GM12878 (cell line): ENCODE measurements at regions not wholly inside any gene's neighbourhood (a gene's known extent, or its start where the extent isn't known, plus 50 kb on each side); places are given as distances from the start of the nearest gene placed in this dataset.

Source experiments
- ATAC-seq: fragments of 200-7000 bp; cut with Tn5 transposase; 3 replicates; pipeline ENCODE4 v1.9.1; 2020; ENCODE audit warnings: mild to moderate bottlenecking, moderate library complexity
- BruUV-seq: library from RNA; stranded (reverse); fragments of 400-500 nt; replicated peaks from 2 replicates; lab custom pipeline; 2021; lab: Mats Ljungman, UMichigan
- CTCF ChIA-PET: fragments of 300-600 bp; sonication (Branson Sonifier 250); formaldehyde crosslinking; extraction: SDS; loops from one replicate; lab custom pipeline; 2021; ENCODE audit warnings: inconsistent platforms; lab: Yijun Ruan, JAX
- POLR2A ChIA-PET: fragments of 350-600 bp; formaldehyde crosslinking; extraction: SDS; loops from one replicate; lab custom pipeline; 2021; ENCODE audit warnings: inconsistent platforms; lab: Charles Lee
- RAD21 ChIA-PET: fragments of 300-600 bp; sonication (Branson Sonifier 250); formaldehyde crosslinking; loops from one replicate; lab custom pipeline; 2023; ENCODE audit warnings: antibody characterized with exemption; ENCODE audit not compliant: unreplicated experiment; lab: Charles Lee
- SMC1A ChIA-PET: fragments of 300-600 bp; sonication (Branson Sonifier 250); formaldehyde crosslinking; loops from one replicate; lab custom pipeline; 2023; ENCODE audit not compliant: unreplicated experiment, uncharacterized antibody; lab: Charles Lee
- DNase-seq: peaks from one replicate; pipeline ENCODE4 v3.0.0-alpha.2; 2011; ENCODE audit warnings: low read depth, low spot score
- FAIRE-seq: peaks from 3 replicates; lab custom pipeline; 2011; peaks lifted over from hg19 to GRCh38; lab: Jason Lieb, UNC
- H2AFZ ChIP-seq: 2 replicates; pipeline ENCODE4 v1.6.0; 2011; ENCODE audit warnings: low read depth, low read length, control low read depth; ENCODE audit not compliant: control insufficient read depth
- H3K27ac ChIP-seq: 2 replicates; pipeline ENCODE4 v1.5.1; 2011; ENCODE audit warnings: control low read depth; ENCODE audit not compliant: control insufficient read depth, insufficient read depth
- H3K27me3 ChIP-seq, 2 experiments: replicated peaks in 1 of 2; 2 replicates each; pipeline versions ENCODE4 v1.6.0 to v1.6.1; 2011; ENCODE audit warnings: low read length in 1 of 2; ENCODE audit not compliant: control insufficient read depth in 2 of 2, insufficient read depth in 2 of 2
- H3K36me3 ChIP-seq, 2 experiments: 2 replicates each; pipeline ENCODE4 v1.5.1; 2011; ENCODE audit warnings: low read length in 1 of 2; ENCODE audit not compliant: control insufficient read depth in 2 of 2, insufficient read depth in 2 of 2
- H3K4me1 ChIP-seq: 2 replicates; pipeline ENCODE4 v1.6.1; 2011; ENCODE audit warnings: mild to moderate bottlenecking, low read length, moderate library complexity, mixed read lengths; ENCODE audit not compliant: control insufficient read depth, insufficient read depth
- H3K4me2 ChIP-seq: 2 replicates; pipeline ENCODE4 v1.6.0; 2011; ENCODE audit warnings: control low read depth; ENCODE audit not compliant: control insufficient read depth, insufficient read depth
- H3K4me3 ChIP-seq: fragments of 200-600 bp; sonication (generic); 2 replicates; pipeline ENCODE4 v1.5.1; 2016
- H3K79me2 ChIP-seq: 2 replicates; pipeline ENCODE4 v1.6.0; 2011; ENCODE audit warnings: low read length; ENCODE audit not compliant: control insufficient read depth, insufficient read depth
- H3K9ac ChIP-seq: 2 replicates; pipeline ENCODE4 v1.8.0; 2011; ENCODE audit warnings: low read length, control low read depth, mixed read lengths; ENCODE audit not compliant: control insufficient read depth, insufficient read depth
- H3K9me3 ChIP-seq: replicated peaks from 3 replicates; pipeline ENCODE4 v1.5.1; 2011; ENCODE audit warnings: mild to moderate bottlenecking, low read length; ENCODE audit not compliant: control insufficient read depth, insufficient read depth
- H4K20me1 ChIP-seq: 2 replicates; pipeline ENCODE4 v1.6.0; 2011; ENCODE audit not compliant: control insufficient read depth, insufficient read depth
- CBX3 ChIP-seq: fragments of 200-600 bp; sonication (generic); IDR thresholded peaks from 2 replicates; pipeline ENCODE4 v1.6.1; 2016; ENCODE audit warnings: low read depth, borderline replicate concordance
- CHD1 ChIP-seq: IDR thresholded peaks from 2 replicates; pipeline ENCODE4 v1.6.1; 2012; ENCODE audit warnings: low read depth, low read length, improper control_type of control experiment
- JUNB ChIP-seq: IDR thresholded peaks from 2 replicates; pipeline ENCODE4 v1.6.1; 2016; ENCODE audit warnings: antibody characterized with exemption, mild to moderate bottlenecking
- MYC ChIP-seq: IDR thresholded peaks from 2 replicates; pipeline ENCODE4 v1.6.1; 2011; ENCODE audit warnings: mild to moderate bottlenecking, low read length, moderate library complexity, inconsistent platforms; ENCODE audit not compliant: insufficient read depth, insufficient replicate concordance, insufficient read length, severe bottlenecking
- SIN3A ChIP-seq: IDR thresholded peaks from 2 replicates; pipeline ENCODE4 v1.6.1; 2012; ENCODE audit warnings: low read depth, low read length, improper control_type of control experiment
- STAT3 ChIP-seq: IDR thresholded peaks from 2 replicates; pipeline ENCODE4 v1.6.1; 2011; ENCODE audit warnings: low read depth, low read length, improper control_type of control experiment
- WGBS: methylation state at CpG from one replicate; pipeline ENCODE4 v1.1.6; 2016; ENCODE audit warnings: low lambda C conversion rate; ENCODE audit not compliant: insufficient replicate concordance, insufficient coverage; ENCODE audit errors: missing lambda C conversion rate; 5-methylcytosine and 5-hydroxymethylcytosine counted together
- in situ Hi-C: fragments of 300-500 bp; cut with MboI; formaldehyde crosslinking; loops from 9 replicates; pipeline ENCODE4 v1.14.3; 2018; ENCODE audit warnings: mixed read lengths
- intact Hi-C: fragments of 100-400 bp; cut with micrococcal nuclease; formaldehyde crosslinking; loops from one replicate; pipeline ENCODE4 v1.14.2; 2022; ENCODE audit not compliant: unreplicated experiment
- TF ChIP-seq, protein P1 (sequence below): IDR thresholded peaks from 2 replicates; pipeline ENCODE4 v1.6.1; 2012; ENCODE audit warnings: low read depth, low read length, improper control_type of control experiment
- TF ChIP-seq, protein P2 (sequence below): fragments of 450-650 bp; IDR thresholded peaks from 2 replicates; pipeline ENCODE4 v1.6.1; 2017; ENCODE audit warnings: mild to moderate bottlenecking, moderate library complexity
- TF ChIP-seq, protein P3 (sequence below): fragments of 450-650 bp; IDR thresholded peaks from 2 replicates; pipeline ENCODE4 v1.6.1; 2017; ENCODE audit warnings: mild to moderate bottlenecking

DNA sequence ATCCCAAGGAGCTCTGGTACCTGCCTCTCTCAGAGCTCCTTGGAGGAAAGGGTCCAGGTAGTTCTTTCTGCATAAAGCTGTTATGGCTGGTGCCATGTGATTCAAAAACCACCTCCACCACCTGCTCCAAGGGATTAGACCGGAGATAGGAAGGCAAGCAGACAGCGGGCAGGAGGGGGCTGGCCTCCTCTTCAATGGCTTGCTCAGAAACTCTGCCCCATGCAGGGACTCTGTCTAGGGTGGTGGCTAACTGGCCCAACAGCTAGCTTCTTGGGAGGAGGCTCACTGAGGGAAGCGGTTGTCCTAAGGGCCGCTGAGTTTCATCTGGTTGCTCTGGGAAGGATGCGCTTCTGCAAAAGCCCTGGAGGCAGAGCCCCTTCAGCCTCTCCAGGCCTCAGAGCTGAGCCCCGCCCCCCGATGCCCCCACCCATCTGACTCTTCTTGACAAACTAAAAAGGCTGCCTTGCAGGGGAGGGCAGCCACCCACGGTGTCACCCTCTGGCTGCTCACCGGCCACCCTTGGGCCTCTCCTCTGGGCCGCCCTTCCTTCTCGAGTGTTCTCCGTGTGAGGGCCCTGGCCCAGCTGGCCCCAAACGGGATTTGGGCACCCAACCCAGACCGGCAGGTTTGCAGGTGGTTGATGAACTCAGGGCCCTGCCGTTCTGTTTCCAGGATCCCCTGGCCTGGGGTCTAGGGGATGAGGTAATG, 90.2 kb downstream of the MCFD2 start:
- no peaks in the 10 kb centered on the region for H3K4me1 ChIP-seq
- ATAC-seq = no peak
- BruUV-seq = no TSS peak
- RAD21 ChIA-PET = no interaction called here
- H4K20me1 ChIP-seq = no peaks in the 10 kb centered on the region
- in situ Hi-C loops (no loop called here), intact Hi-C loops (no loop called here)
- FAIRE-seq = no peak
- H3K9ac ChIP-seq = no peak overlapping the region
- H3K4me3 ChIP-seq = no peak overlapping the region
- CTCF ChIA-PET = interaction anchor here (0.8 kb wide), 1 partner anchor 66 kb away, joined by 5 read pairs; no protein-coding TSS in a partner anchor
- DNase-seq = no peak
- no peak overlapping the region for H3K4me2 ChIP-seq
- H3K79me2 ChIP-seq = no peaks in the 10 kb centered on the region
- no peak overlapping the region for H2AFZ ChIP-seq
- SMC1A ChIA-PET = no interaction called here
- POLR2A ChIA-PET = no interaction called here
- no peak for TF ChIP-seq JUNB
- TF ChIP-seq, protein P1, sequence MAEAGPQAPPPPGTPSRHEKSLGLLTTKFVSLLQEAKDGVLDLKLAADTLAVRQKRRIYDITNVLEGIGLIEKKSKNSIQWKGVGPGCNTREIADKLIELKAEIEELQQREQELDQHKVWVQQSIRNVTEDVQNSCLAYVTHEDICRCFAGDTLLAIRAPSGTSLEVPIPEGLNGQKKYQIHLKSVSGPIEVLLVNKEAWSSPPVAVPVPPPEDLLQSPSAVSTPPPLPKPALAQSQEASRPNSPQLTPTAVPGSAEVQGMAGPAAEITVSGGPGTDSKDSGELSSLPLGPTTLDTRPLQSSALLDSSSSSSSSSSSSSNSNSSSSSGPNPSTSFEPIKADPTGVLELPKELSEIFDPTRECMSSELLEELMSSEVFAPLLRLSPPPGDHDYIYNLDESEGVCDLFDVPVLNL = no peak
- TF ChIP-seq CBX3 = no peak
- TF ChIP-seq, all 136 proteins: peak for 0
- H3K27ac ChIP-seq = no peak overlapping the region
- H3K36me3 ChIP-seq = no peaks in the 10 kb centered on the region
- 43% methylated on average over 15 of the region's 15 CpGs for WGBS
- H3K27me3 ChIP-seq = peaks cover 3 to 7% of the 10 kb centered on the region in 2 experiments; a peak in 3 of 4 replicates
- no peaks in the 10 kb centered on the region for H3K9me3 ChIP-seq

DNA sequence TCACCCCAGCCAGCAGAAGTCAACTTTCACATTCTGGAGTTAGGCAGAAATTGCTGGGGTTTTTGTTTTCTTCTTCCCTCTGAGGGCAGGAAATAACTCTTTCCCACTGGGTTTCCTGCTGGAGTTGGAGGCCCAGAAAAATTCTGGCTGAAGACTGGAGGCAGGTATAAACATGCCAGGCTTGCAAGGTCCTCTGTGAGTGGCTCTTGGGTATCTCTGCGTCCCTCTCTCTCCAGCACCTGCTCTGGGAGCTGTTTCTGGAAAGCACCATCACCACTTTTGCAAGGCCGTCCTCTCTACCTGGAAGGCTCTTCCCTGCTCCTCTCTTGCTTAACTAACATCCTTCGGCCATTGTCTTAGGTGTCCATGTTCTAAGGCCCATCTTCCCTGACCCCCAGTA, 91.0 kb downstream of the MCFD2 start:
- Histone ChIP-seq H2AFZ (no peak overlapping the region), H3K4me2 (no peak overlapping the region), H3K36me3 (no peaks in the 10 kb centered on the region), H3K27ac (no peak overlapping the region), H3K27me3 (peaks cover 3 to 7% of the 10 kb centered on the region in 2 experiments; a peak in 3 of 4 replicates), H3K9me3 (no peaks in the 10 kb centered on the region), H4K20me1 (no peaks in the 10 kb centered on the region), H3K9ac (no peak overlapping the region), H3K79me2 (no peaks in the 10 kb centered on the region), H3K4me1 (no peaks in the 10 kb centered on the region), H3K4me3 (no peak overlapping the region)
- intact Hi-C loops = no loop called here
- FAIRE-seq (no peak), DNase-seq (no peak), ATAC-seq (no peak)
- in situ Hi-C loops = no loop called here
- no TSS peak for BruUV-seq
- POLR2A ChIA-PET = no interaction called here
- CTCF ChIA-PET = interaction anchor here (0.8 kb wide), 1 partner anchor 67 kb away, joined by 5 read pairs; no protein-coding TSS in a partner anchor
- SMC1A ChIA-PET = no interaction called here
- RAD21 ChIA-PET = no interaction called here
- 39% methylated on average over 3 of the region's 3 CpGs for WGBS
- TF ChIP-seq STAT3 (no peak), MYC (no peak), CHD1 (no peak), SIN3A (no peak)
- TF ChIP-seq, protein P2, sequence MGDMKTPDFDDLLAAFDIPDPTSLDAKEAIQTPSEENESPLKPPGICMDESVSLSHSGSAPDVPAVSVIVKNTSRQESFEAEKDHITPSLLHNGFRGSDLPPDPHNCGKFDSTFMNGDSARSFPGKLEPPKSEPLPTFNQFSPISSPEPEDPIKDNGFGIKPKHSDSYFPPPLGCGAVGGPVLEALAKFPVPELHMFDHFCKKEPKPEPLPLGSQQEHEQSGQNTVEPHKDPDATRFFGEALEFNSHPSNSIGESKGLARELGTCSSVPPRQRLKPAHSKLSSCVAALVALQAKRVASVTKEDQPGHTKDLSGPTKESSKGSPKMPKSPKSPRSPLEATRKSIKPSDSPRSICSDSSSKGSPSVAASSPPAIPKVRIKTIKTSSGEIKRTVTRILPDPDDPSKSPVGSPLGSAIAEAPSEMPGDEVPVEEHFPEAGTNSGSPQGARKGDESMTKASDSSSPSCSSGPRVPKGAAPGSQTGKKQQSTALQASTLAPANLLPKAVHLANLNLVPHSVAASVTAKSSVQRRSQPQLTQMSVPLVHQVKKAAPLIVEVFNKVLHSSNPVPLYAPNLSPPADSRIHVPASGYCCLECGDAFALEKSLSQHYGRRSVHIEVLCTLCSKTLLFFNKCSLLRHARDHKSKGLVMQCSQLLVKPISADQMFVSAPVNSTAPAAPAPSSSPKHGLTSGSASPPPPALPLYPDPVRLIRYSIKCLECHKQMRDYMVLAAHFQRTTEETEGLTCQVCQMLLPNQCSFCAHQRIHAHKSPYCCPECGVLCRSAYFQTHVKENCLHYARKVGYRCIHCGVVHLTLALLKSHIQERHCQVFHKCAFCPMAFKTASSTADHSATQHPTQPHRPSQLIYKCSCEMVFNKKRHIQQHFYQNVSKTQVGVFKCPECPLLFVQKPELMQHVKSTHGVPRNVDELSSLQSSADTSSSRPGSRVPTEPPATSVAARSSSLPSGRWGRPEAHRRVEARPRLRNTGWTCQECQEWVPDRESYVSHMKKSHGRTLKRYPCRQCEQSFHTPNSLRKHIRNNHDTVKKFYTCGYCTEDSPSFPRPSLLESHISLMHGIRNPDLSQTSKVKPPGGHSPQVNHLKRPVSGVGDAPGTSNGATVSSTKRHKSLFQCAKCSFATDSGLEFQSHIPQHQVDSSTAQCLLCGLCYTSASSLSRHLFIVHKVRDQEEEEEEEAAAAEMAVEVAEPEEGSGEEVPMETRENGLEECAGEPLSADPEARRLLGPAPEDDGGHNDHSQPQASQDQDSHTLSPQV = no peak
- TF ChIP-seq, protein P3, sequence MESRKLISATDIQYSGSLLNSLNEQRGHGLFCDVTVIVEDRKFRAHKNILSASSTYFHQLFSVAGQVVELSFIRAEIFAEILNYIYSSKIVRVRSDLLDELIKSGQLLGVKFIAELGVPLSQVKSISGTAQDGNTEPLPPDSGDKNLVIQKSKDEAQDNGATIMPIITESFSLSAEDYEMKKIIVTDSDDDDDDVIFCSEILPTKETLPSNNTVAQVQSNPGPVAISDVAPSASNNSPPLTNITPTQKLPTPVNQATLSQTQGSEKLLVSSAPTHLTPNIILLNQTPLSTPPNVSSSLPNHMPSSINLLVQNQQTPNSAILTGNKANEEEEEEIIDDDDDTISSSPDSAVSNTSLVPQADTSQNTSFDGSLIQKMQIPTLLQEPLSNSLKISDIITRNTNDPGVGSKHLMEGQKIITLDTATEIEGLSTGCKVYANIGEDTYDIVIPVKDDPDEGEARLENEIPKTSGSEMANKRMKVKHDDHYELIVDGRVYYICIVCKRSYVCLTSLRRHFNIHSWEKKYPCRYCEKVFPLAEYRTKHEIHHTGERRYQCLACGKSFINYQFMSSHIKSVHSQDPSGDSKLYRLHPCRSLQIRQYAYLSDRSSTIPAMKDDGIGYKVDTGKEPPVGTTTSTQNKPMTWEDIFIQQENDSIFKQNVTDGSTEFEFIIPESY = no peak
